ENCODE measurements at regions not wholly inside any gene's neighbourhood (a gene's known extent, or its start where the extent isn't known, plus 50 kb on each side); places are given as distances from the start of the nearest gene placed in this dataset.

- TF ChIP-seq NRF1 (conservative IDR thresholded peaks at IDR 0.05; ENCODE audit: low read depth, low read length), result no peak
Measured at GRCh38 chr6:66149132-66149531, 442.1 kb upstream of the EYS start (continued).

GRCh38 chr6:66145867-66146266, 438.8 kb upstream of the EYS start:
- Histone ChIP-seq H3K27me3 (replicated peaks in 1 of 2; ENCODE audit: control insufficient read depth in 2 of 2, insufficient read depth in 2 of 2, low read length in 1 of 2) (no peaks in the 10 kb centered on the region), H3K4me3 (no peak overlapping the region), H3K9ac (ENCODE audit: control insufficient read depth, insufficient read depth, low read length) (no peak overlapping the region), H3K36me3 (ENCODE audit: control insufficient read depth in 2 of 2, insufficient read depth in 2 of 2, low read length in 1 of 2) (no peaks in the 10 kb centered on the region), H2AFZ (ENCODE audit: control insufficient read depth, low read depth, low read length) (no peak overlapping the region), H3K4me2 (ENCODE audit: control insufficient read depth, insufficient read depth) (no peak overlapping the region), H3K9me3 (replicated peaks; ENCODE audit: control insufficient read depth, insufficient read depth, low read length) (no peaks in the 10 kb centered on the region), H3K79me2 (ENCODE audit: control insufficient read depth, insufficient read depth, low read length) (no peaks in the 10 kb centered on the region), H3K4me1 (ENCODE audit: control insufficient read depth, insufficient read depth, low read length) (no peaks in the 10 kb centered on the region), H4K20me1 (ENCODE audit: control insufficient read depth, insufficient read depth) (no peaks in the 10 kb centered on the region), H3K27ac (ENCODE audit: control insufficient read depth, insufficient read depth) (no peak overlapping the region)
- CTCF ChIA-PET, result no interaction called here
- intact Hi-C loops (cut with micrococcal nuclease; ENCODE audit: unreplicated experiment), result no loop called here
- POLR2A ChIA-PET, result no interaction called here
- FAIRE-seq (no peak), ATAC-seq (no peak), DNase-seq (ENCODE audit: low read depth, low spot score) (no peak)
- no TSS peak for BruUV-seq (replicated peaks)
- SMC1A ChIA-PET (ENCODE audit: uncharacterized antibody, unreplicated experiment), result no interaction called here
- TF ChIP-seq E4F1 (IDR thresholded peaks at IDR 0.05; ENCODE audit: borderline replicate concordance, partially characterized antibody), result no peak
- no peak for TF ChIP-seq POLR2A (IDR thresholded peaks at IDR 0.05; ENCODE audit: low read depth, low read length)
- no peak for TF ChIP-seq TBL1XR1 (IDR thresholded peaks at IDR 0.05; ENCODE audit: low read depth, low read length)
- no peak for TF ChIP-seq NKRF (conservative IDR thresholded peaks at IDR 0.05)
- TF ChIP-seq YY1 (IDR thresholded peaks at IDR 0.05; ENCODE audit: low read depth, low read length), result no peak
- TF ChIP-seq ZNF24 (IDR thresholded peaks at IDR 0.05), result no peak
- no peak for TF ChIP-seq SMAD1 (IDR thresholded peaks at IDR 0.05; ENCODE audit: low read depth, partially characterized antibody)
- TF ChIP-seq CBX3 (IDR thresholded peaks at IDR 0.05; ENCODE audit: borderline replicate concordance, low read depth), result no peak
- 19% methylated on average over 8 of the region's 8 CpGs for WGBS (ENCODE audit: insufficient coverage, insufficient replicate concordance, low lambda C conversion rate, missing lambda C conversion rate)
- RAD21 ChIA-PET (ENCODE audit: unreplicated experiment), result no interaction called here
- in situ Hi-C loops (cut with MboI), result no loop called here
